Activated T-helper 2 cell treated with anti-CD3 and anti-CD28 coated beads, Interferon-gamma antibody, Interleukin-2, Interleukin-4, amounts not matched to agents 10 μg/mL and 5 μg/mL and 100 μg/mL, durations not matched to agents 14 hours and 24 hours and 36 hours (primary cell): ENCODE measurements at regions not wholly inside any gene's neighbourhood (a gene's known extent, or its start where the extent isn't known, plus 50 kb on each side); places are given as distances from the start of the nearest gene placed in this dataset.
"Not testable (repeated sequence)": the region's sequence is repeated elsewhere in the genome, so short reads cannot be mapped to it uniquely, and the experiment has no call there.

Experiments used
- DNase-seq: peaks from one replicate; pipeline ENCODE4 v3.0.0; 2021; ENCODE audit warnings: low spot score
- H3K27ac Mint-ChIP-seq: one replicate; pipeline ENCODE4 v1.8.0; 2021; ENCODE audit warnings: mixed read lengths
- H3K27me3 Mint-ChIP-seq: one replicate; pipeline ENCODE4 v1.8.0; 2021; ENCODE audit warnings: low read depth, mixed read lengths
- H3K36me3 Mint-ChIP-seq: one replicate; pipeline ENCODE4 v1.8.0; 2021; ENCODE audit warnings: low read depth, mixed read lengths
- H3K4me1 Mint-ChIP-seq: one replicate; pipeline ENCODE4 v1.8.0; 2021; ENCODE audit warnings: low read depth, mixed read lengths
- H3K4me3 Mint-ChIP-seq: one replicate; pipeline ENCODE4 v1.8.0; 2021; ENCODE audit warnings: low read depth, mild to moderate bottlenecking, moderate library complexity, mixed read lengths
- H3K9me3 Mint-ChIP-seq: one replicate; pipeline ENCODE4 v1.8.0; 2021; ENCODE audit warnings: mixed read lengths
- intact Hi-C: fragments of 100-400 bp; cut with micrococcal nuclease; formaldehyde crosslinking; loops from one replicate; pipeline ENCODE4 v1.15.1; 2023

GRCh38 chr13:90585392-90585791 lies 762.1 kb upstream of the MIR17HG start:
- DNase-seq: no peak
- Mint-ChIP-seq H3K4me1 (no peaks in the 10 kb centered on the region), H3K27ac (no peak overlapping the region), H3K9me3 (peaks cover 35% of the 10 kb centered on the region), H3K4me3 (no peak overlapping the region), H3K36me3 (no peaks in the 10 kb centered on the region), H3K27me3 (no peaks in the 10 kb centered on the region)
- intact Hi-C loops: no loop called here

GRCh38 chr13:90591260-90591926 lies 756.1 kb upstream of the MIR17HG start:
- no peaks in the 10 kb centered on the region for H3K27me3 Mint-ChIP-seq
- H3K4me1 Mint-ChIP-seq: no peaks in the 10 kb centered on the region
- no peak for DNase-seq
- no peak overlapping the region for H3K27ac Mint-ChIP-seq
- H3K9me3 Mint-ChIP-seq: peaks cover 24% of the 10 kb centered on the region
- intact Hi-C loops: no loop called here
- H3K4me3 Mint-ChIP-seq: no peak overlapping the region
- H3K36me3 Mint-ChIP-seq: no peaks in the 10 kb centered on the region

GRCh38 chr13:90591927-90592268 lies 755.6 kb upstream of the MIR17HG start:
- H3K27me3 Mint-ChIP-seq: no peaks in the 10 kb centered on the region
- no peak overlapping the region for H3K4me3 Mint-ChIP-seq
- H3K4me1 Mint-ChIP-seq: no peaks in the 10 kb centered on the region
- no peak overlapping the region for H3K27ac Mint-ChIP-seq
- peaks cover 24% of the 10 kb centered on the region for H3K9me3 Mint-ChIP-seq
- no peaks in the 10 kb centered on the region for H3K36me3 Mint-ChIP-seq
- intact Hi-C loops: no loop called here
- DNase-seq: no peak

DNA sequence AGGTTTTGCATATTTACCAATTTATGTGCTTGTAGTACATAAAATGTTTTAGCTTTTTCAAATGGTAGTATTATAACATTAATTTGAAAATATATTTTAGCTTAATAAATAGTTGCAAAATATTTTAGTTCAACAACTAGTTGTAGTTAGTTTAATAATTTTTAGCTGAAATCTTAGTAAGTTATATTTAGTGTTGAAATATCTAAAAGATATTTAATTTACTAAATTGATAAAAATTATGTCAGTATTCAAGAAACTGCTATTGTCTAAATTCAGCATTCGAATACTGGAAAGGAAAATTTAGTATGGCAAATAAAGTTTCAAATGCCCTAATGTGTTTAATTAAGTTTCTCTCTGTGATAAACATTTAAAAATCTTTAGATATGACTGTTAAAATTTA lies 754.5 kb upstream of the MIR17HG start:
- intact Hi-C loops: no loop called here
- no peak for DNase-seq
- peaks cover 18% of the 10 kb centered on the region for H3K9me3 Mint-ChIP-seq
- no peaks in the 10 kb centered on the region for H3K36me3 Mint-ChIP-seq
- H3K4me3 Mint-ChIP-seq: no peak overlapping the region
- no peaks in the 10 kb centered on the region for H3K4me1 Mint-ChIP-seq
- H3K27me3 Mint-ChIP-seq: no peaks in the 10 kb centered on the region
- no peak overlapping the region for H3K27ac Mint-ChIP-seq

DNA sequence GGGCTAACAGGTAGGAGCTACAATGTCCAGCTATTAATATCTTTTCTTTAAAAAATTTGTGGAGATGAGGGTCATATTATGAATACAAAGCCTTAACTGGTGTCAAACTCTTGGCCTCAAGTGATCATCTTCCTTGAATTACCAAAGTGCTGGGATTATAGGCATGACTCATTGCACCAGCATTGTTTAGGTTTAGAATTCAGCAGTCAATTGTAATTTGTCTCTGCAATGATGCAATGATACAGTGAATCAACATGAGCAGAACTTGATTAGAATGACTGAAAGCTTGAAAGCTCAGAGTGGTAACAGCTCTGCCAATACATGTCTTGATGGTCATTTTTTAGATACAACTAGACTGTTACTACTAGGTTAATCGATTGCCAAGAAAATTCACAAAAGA lies 752.8 kb upstream of the MIR17HG start:
- no peak overlapping the region for H3K27ac Mint-ChIP-seq
- no peaks in the 10 kb centered on the region for H3K4me1 Mint-ChIP-seq
- DNase-seq: no peak
- H3K36me3 Mint-ChIP-seq: no peaks in the 10 kb centered on the region
- intact Hi-C loops: no loop called here
- H3K9me3 Mint-ChIP-seq: peaks cover 16% of the 10 kb centered on the region
- H3K4me3 Mint-ChIP-seq: no peak overlapping the region
- H3K27me3 Mint-ChIP-seq: no peaks in the 10 kb centered on the region

GRCh38 chr13:90605664-90606063 lies 741.8 kb upstream of the MIR17HG start:
- Mint-ChIP-seq H3K9me3 (peaks cover 12% of the 10 kb centered on the region), H3K4me3 (no peak overlapping the region), H3K36me3 (no peaks in the 10 kb centered on the region), H3K27me3 (no peaks in the 10 kb centered on the region), H3K4me1 (no peaks in the 10 kb centered on the region), H3K27ac (no peak overlapping the region)
- intact Hi-C loops: no loop called here
- no peak for DNase-seq

- H3K27ac Mint-ChIP-seq, H3K27me3 Mint-ChIP-seq, H3K4me3 Mint-ChIP-seq, H3K4me1 Mint-ChIP-seq, intact Hi-C loops, H3K36me3 Mint-ChIP-seq, DNase-seq: not testable (repeated sequence)
- peaks cover 12% of the 10 kb centered on the region for H3K9me3 Mint-ChIP-seq
Measured at GRCh38 chr13:90606921-90607320, 740.6 kb upstream of the MIR17HG start.

- no peak overlapping the region for H3K4me3 Mint-ChIP-seq
- intact Hi-C loops: no loop called here
- no peak overlapping the region for H3K27ac Mint-ChIP-seq
- peaks cover 30% of the 10 kb centered on the region for H3K9me3 Mint-ChIP-seq
- H3K27me3 Mint-ChIP-seq: no peaks in the 10 kb centered on the region
- no peaks in the 10 kb centered on the region for H3K36me3 Mint-ChIP-seq
- no peaks in the 10 kb centered on the region for H3K4me1 Mint-ChIP-seq
- no peak for DNase-seq
Measured at GRCh38 chr13:90612391-90612790, 735.1 kb upstream of the MIR17HG start.

DNA sequence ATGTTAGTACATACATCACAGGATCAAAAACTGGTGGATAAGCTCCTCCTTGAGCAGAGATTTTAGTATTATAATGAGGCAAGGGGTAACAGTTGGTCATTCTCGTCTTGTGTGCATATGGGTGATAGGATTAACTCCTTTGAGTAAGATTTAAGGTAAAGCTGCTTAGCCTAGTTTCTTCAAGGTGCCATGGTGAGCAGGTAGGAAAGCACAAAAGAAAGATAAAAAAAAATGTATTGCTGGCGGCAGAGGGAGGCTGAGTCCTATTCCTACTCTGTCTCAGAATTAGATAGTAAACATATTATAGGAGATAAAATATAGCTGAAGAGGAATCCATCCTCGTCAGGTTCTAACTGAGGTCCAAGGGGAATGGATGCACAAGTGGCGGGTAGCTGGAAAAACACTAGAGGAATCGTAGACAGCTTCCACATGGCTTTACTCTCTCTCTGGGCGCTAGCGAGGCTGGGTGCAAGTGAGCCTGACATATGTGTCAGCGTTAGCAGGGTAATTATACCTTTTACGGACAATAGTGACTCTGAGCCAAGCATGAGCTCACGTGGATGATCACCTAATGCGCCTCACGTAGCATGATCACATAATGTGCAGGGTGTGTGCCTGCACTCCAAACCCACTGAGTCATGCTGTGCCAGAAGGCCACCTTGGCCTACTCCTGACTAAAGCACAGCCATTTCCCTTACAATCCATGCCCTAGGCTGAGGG lies 734.3 kb upstream of the MIR17HG start:
- H3K27ac Mint-ChIP-seq: no peak overlapping the region
- intact Hi-C loops: no loop called here
- H3K9me3 Mint-ChIP-seq: peaks cover 30% of the 10 kb centered on the region
- no peak overlapping the region for H3K4me3 Mint-ChIP-seq
- H3K4me1 Mint-ChIP-seq: no peaks in the 10 kb centered on the region
- no peaks in the 10 kb centered on the region for H3K36me3 Mint-ChIP-seq
- H3K27me3 Mint-ChIP-seq: no peaks in the 10 kb centered on the region
- no peak for DNase-seq

- peaks cover 35% of the 10 kb centered on the region for H3K9me3 Mint-ChIP-seq
- no peaks in the 10 kb centered on the region for H3K27me3 Mint-ChIP-seq
- intact Hi-C loops: no loop called here
- DNase-seq: no peak
- no peaks in the 10 kb centered on the region for H3K36me3 Mint-ChIP-seq
- H3K27ac Mint-ChIP-seq: no peak overlapping the region
- no peak overlapping the region for H3K4me3 Mint-ChIP-seq
- H3K4me1 Mint-ChIP-seq: no peaks in the 10 kb centered on the region
Measured at GRCh38 chr13:90615236-90615635, 732.3 kb upstream of the MIR17HG start.

DNA sequence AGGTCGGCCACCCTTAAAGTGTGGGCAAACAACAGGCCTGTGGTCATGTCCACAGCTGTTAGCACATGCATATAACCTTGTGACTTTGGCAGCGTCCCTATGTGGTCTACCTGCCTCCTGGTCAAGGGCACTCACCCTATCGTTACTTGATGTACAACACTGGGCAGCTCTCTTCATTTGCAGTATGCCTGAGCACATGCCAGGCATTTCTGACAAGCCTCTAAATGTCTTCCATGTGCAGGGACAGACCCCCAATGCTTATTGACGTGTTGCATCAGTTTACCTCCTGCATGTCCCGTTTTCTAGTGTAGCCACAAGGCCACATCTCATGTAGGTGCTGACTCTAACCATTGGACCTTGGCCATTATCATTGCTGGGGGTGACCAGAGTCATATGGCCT lies 731.7 kb upstream of the MIR17HG start:
- DNase-seq: no peak
- Mint-ChIP-seq H3K4me1 (no peaks in the 10 kb centered on the region), H3K4me3 (no peak overlapping the region), H3K9me3 (peaks cover 35% of the 10 kb centered on the region), H3K36me3 (no peaks in the 10 kb centered on the region), H3K27ac (no peak overlapping the region), H3K27me3 (no peaks in the 10 kb centered on the region)
- intact Hi-C loops: no loop called here

GRCh38 chr13:90618133-90618532 lies 729.4 kb upstream of the MIR17HG start:
- H3K4me1 Mint-ChIP-seq: no peaks in the 10 kb centered on the region
- no peak overlapping the region for H3K27ac Mint-ChIP-seq
- intact Hi-C loops: no loop called here
- H3K4me3 Mint-ChIP-seq: no peak overlapping the region
- peaks cover 28% of the 10 kb centered on the region for H3K9me3 Mint-ChIP-seq
- DNase-seq: no peak
- H3K36me3 Mint-ChIP-seq: no peaks in the 10 kb centered on the region
- H3K27me3 Mint-ChIP-seq: no peaks in the 10 kb centered on the region

- Mint-ChIP-seq H3K27me3 (no peaks in the 10 kb centered on the region), H3K4me3 (no peak overlapping the region), H3K36me3 (no peaks in the 10 kb centered on the region), H3K27ac (no peak overlapping the region), H3K9me3 (peaks cover 13% of the 10 kb centered on the region), H3K4me1 (no peaks in the 10 kb centered on the region)
- no peak for DNase-seq
- intact Hi-C loops: no loop called here
Measured at GRCh38 chr13:90622541-90622940, 724.9 kb upstream of the MIR17HG start.
